ENCODE measurements at regions not wholly inside any gene's neighbourhood (a gene's known extent, or its start where the extent isn't known, plus 50 kb on each side); places are given as distances from the start of the nearest gene placed in this dataset.

DNA sequence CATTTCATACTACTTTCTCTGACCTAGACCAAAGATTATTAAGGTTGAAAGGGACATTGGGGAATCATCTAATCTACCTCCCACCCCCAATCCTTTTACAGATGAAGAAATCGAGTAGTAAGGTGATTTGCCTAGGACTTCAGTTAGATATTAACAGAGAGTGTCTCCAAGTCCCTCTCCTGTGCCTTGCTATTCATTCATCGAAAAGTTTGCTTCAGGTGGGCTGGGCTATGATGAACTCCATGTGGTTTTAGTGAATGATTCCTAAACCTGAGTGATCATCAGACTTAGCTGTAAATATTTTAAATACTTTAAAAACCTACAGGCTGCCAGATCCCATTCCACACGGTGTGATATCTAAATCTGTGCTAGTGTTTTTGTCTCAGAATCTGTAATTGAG lies 259.4 kb upstream of the SORCS1 start:
- TF ChIP-seq POLR2A (IDR thresholded peaks at IDR 0.05; ENCODE audit: low read depth, low read length) (no peak), POLR2AphosphoS5 (IDR thresholded peaks at IDR 0.05; ENCODE audit: low read depth, low read length) (no peak), TAF1 (IDR thresholded peaks at IDR 0.05; ENCODE audit: low read depth, low read length) (no peak)
